ENCODE measurements at regions not wholly inside any gene's neighbourhood (a gene's known extent, or its start where the extent isn't known, plus 50 kb on each side); places are given as distances from the start of the nearest gene placed in this dataset.

GRCh38 chr13:90455823-90456222 lies 891.7 kb upstream of the MIR17HG start:
- Histone ChIP-seq H3K23ac (ENCODE audit: low read depth, low read length) (no peak overlapping the region), H2AK5ac (ENCODE audit: low read depth, low read length) (no peak overlapping the region), H2BK120ac (ENCODE audit: low read depth, low read length) (no peak overlapping the region), H4K5ac (ENCODE audit: low read depth, low read length) (no peak overlapping the region), H2AK9ac (replicated peaks; ENCODE audit: low read depth, low read length, poor library complexity) (no peak overlapping the region), H3K18ac (ENCODE audit: low read depth, low read length) (no peak overlapping the region), H2AFZ (replicated peaks; ENCODE audit: low read length, poor library complexity) (no peak overlapping the region), H3K4me1 (ENCODE audit: control insufficient read depth, insufficient read depth, low read length) (no peaks in the 10 kb centered on the region), H3K27me3 (ENCODE audit: control insufficient read depth, insufficient read depth, low read length) (no peaks in the 10 kb centered on the region), H3K79me1 (ENCODE audit: low read depth in 1 of 2, low read length in 2 of 2) (no peaks in the 10 kb centered on the region), H4K8ac (ENCODE audit: low read depth in 2 of 2, low read length in 2 of 2) (no peak overlapping the region), H4K20me1 (ENCODE audit: insufficient read depth, low read length) (no peaks in the 10 kb centered on the region), H3K4me2 (ENCODE audit: low read depth, low read length) (no peak overlapping the region), H3K9me3 (ENCODE audit: control insufficient read depth, insufficient read depth, low read length) (no peaks in the 10 kb centered on the region), H3K36me3 (ENCODE audit: control insufficient read depth, insufficient read depth, low read length) (no peaks in the 10 kb centered on the region), H3K4me3 (ENCODE audit: insufficient read depth, low read depth, low read length) (no peak overlapping the region), H2BK20ac (ENCODE audit: low read depth, low read length) (no peak overlapping the region), H3K4ac (ENCODE audit: low read depth, low read length) (no peak overlapping the region), H2BK15ac (ENCODE audit: low read depth, low read length) (no peak overlapping the region), H3K14ac (replicated peaks; ENCODE audit: low read depth, low read length) (no peak overlapping the region), H3K56ac (ENCODE audit: extremely low read depth, insufficient read depth, low read length) (no peak overlapping the region), H2BK5ac (ENCODE audit: low read depth, low read length, poor library complexity, severe bottlenecking) (no peak overlapping the region), H3K9ac (ENCODE audit: low read depth, low read length) (no peak overlapping the region), H4K91ac (ENCODE audit: insufficient read depth, low read depth, low read length) (no peak overlapping the region), H3K9me1 (ENCODE audit: insufficient read depth, low read length) (no peaks in the 10 kb centered on the region), H3K27ac (ENCODE audit: insufficient read depth, low read length) (no peak overlapping the region)
- no TSS peak for BruUV-seq (replicated peaks)
- dilution Hi-C loops (cut with HindIII; ENCODE audit: low sequenced_read_pairs, unreplicated experiment) (no loop called here), intact Hi-C loops (cut with micrococcal nuclease) (no loop called here), in situ Hi-C loops (cut with MboI; ENCODE audit: low sequenced_read_pairs) (no loop called here)
- ChIA-PET CTCF (no interaction called here), POLR2A (ENCODE audit: unreplicated experiment) (no interaction called here)
- TF ChIP-seq SMC3 (IDR thresholded peaks at IDR 0.05; ENCODE audit: low read depth, low read length) (no peak), MXI1 (IDR thresholded peaks at IDR 0.05; ENCODE audit: borderline replicate concordance, low read depth, low read length) (no peak)
- ATAC-seq (ENCODE audit: low read depth) = no peak
- WGBS, 2 experiments (ENCODE audit: extremely low coverage in 2 of 2, insufficient read length in 1 of 2) = no CpG with 5 or more reads among the region's 4 CpGs
- DNase-seq = no peak

Data from IMR-90 (cell line).